ENCODE measurements at regions not wholly inside any gene's neighbourhood (a gene's known extent, or its start where the extent isn't known, plus 50 kb on each side); places are given as distances from the start of the nearest gene placed in this dataset.

GRCh38 chr21:14751602-14752344 lies 205.7 kb upstream of the SAMSN1 start:
- TF ChIP-seq, protein P1, sequence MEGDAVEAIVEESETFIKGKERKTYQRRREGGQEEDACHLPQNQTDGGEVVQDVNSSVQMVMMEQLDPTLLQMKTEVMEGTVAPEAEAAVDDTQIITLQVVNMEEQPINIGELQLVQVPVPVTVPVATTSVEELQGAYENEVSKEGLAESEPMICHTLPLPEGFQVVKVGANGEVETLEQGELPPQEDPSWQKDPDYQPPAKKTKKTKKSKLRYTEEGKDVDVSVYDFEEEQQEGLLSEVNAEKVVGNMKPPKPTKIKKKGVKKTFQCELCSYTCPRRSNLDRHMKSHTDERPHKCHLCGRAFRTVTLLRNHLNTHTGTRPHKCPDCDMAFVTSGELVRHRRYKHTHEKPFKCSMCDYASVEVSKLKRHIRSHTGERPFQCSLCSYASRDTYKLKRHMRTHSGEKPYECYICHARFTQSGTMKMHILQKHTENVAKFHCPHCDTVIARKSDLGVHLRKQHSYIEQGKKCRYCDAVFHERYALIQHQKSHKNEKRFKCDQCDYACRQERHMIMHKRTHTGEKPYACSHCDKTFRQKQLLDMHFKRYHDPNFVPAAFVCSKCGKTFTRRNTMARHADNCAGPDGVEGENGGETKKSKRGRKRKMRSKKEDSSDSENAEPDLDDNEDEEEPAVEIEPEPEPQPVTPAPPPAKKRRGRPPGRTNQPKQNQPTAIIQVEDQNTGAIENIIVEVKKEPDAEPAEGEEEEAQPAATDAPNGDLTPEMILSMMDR (conservative IDR thresholded peaks at IDR 0.05 in 1 of 2, IDR thresholded peaks at IDR 0.05 in 1 of 2; ENCODE audit: low read depth in 1 of 2, low read length in 2 of 2): no peak
- no peak for TF ChIP-seq EZH2 (IDR thresholded peaks at IDR 0.05; ENCODE audit: low read length, missing control alignments)

All from fibroblast of lung (primary cell).